T47D (cell line): ENCODE measurements at regions not wholly inside any gene's neighbourhood (a gene's known extent, or its start where the extent isn't known, plus 50 kb on each side); places are given as distances from the start of the nearest gene placed in this dataset.

Experiments
- DNase-seq, 2 experiments: peaks; one replicate each; pipeline versions ENCODE4 v3.0.0 to v3.0.0-alpha.2; 2011 to 2012; ENCODE audit warnings: low read depth in 1 of 2, low spot score in 1 of 2
- JUND ChIP-seq: IDR thresholded peaks from 2 replicates; pipeline ENCODE4 v1.6.1; 2012; ENCODE audit warnings: low read depth
- in situ Hi-C: cut with HindIII; loops from 2 replicates; pipeline ENCODE4 v1.10.0; 2016; ENCODE audit warnings: low sequenced_read_pairs, low pct_unique_long_range_greater_than_20kb

DNA sequence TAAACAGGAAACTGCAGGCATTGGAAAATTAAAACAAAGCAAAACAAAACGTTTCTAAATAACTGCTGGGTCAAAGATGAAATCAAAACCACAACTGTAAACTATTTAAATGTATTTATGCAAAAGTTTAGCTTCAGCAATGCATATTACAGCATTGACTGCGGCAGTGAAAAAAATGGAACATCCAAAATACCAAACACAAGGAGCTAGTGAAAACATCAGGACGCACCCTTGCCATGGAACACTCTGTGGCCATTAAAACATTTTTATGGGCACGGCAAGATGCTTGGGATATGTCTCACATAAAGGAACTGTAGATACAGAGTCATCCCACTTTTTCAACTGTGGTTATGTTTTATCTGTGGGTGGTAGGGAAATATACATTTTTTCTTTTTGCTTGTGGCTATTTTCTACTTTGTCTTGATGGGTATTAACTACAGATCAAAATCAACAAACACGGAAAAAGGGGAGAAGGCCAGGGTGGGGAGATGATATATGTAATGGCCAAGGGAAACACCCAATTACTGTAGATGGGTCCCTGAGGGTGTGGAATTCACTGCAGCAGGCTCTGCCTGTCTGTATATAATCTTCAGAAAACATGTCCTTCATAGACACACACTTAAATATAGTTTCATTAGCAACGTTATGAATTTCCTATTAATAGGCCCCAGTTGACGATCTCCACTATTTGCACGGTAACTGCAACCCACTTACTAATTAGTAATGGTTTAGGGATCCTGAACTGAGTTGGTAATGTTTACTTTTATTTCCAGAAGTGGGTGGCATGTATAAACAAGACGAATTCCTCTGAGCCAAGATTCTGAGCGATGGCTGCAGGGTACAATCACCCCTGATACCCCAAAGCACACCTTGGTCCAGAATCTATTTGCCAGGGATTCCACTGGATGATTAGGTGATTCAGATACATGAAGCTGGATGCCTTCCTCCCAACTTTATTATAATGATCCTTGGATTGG lies 110.5 kb downstream of the ACKR3 start:
- TF ChIP-seq JUND = no peak
- in situ Hi-C loops = no loop called here

DNA sequence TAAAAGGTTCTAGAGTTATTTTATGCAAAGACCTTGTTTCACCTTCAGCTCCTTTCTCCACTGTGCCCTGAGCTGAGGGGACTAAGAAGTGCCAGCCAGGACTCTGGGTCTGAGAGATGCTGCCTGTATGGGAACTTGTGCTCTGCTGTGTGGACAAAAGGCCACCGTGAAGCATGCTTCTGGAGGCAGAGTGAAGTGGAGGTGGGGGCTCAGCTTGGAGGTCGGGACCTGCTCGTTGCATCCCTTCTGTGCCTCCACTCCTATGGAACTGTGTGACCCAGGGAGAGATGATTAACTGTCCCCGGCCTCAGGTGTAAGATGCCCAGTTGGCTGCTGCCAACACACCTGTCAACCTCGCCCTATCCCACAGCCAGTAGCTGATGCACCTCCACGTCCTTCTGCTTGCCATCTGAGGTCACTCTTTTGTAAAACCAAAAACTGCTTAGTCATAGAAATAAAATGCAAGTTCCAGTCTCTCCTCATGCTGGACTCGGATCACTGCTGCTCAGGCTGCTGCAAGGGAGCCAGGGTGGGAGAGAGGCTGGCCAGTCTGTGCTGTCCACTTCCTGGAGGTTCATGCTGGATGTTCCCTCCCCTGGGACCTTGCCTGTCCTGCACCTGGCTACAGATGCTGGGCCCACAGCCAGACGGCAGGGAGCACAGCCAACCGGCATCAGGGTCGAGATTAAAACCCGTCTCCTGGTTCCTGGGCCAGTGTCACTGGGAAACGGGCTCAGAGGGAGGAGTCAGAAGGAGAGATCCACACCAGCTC lies 113.2 kb downstream of the ACKR3 start:
- DNase-seq = no peak
- in situ Hi-C loops = no loop called here
- TF ChIP-seq JUND = no peak

More for the DNA sequence above, 110.5 kb downstream of the ACKR3 start:
- no peak for DNase-seq

DNA sequence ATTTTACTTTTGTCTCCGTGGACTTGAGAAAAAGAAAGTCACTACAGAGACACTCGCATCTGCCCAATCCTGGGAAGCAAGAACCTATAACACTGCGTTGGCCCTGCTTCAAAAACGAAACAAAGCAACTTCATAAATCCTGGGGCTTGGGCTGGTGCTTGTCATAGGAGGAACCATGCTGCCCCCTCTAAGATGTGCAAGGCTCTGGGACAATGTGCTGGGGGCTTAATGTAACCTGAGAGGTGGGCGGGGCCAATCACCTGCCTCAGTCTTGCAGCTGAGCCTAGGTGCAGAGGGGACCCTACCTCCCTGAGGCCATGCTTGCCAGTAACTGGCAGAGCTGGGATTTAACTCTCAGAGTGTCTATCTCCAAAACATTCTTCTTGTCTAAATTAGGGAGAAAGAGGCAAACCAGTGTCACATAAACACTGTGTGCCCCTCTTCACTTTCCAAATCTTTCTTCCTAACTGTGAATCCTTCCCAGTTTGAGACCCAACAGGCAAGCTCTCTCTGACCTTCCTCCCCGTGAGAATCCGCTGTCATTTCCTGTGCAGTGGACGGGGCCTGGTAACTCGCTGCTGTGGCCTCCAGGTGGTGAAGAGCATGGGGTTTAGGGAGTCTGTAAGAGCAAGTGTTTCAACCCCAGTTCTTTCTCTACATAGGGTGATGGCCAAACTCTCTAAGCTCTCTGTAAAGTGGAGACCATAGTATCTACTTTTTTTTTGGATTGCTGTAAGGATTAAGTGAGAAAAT lies 115.1 kb downstream of the ACKR3 start:
- DNase-seq = no peak
- TF ChIP-seq JUND = no peak
- in situ Hi-C loops = no loop called here

DNA sequence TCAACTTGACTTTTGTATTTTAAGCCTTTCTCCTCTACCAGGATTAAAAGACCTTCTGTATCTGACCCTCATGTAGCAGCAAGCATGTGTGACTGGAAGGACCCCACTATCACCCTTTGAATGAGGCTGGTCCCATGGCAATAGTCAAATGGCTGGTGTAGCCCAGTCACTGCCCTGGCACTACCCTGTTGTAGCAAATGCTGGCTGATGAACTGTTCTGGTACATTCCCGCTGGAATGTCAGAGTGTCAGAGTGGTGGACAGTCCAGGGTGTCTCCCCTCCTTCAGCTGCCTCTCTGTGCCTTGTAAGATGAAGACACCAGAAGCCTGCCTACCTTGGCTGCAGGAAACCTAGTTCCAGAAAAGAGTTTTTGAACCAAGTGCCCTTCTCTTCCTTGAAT lies 115.7 kb downstream of the ACKR3 start:
- in situ Hi-C loops = no loop called here
- TF ChIP-seq JUND = no peak
- no peak for DNase-seq

DNA sequence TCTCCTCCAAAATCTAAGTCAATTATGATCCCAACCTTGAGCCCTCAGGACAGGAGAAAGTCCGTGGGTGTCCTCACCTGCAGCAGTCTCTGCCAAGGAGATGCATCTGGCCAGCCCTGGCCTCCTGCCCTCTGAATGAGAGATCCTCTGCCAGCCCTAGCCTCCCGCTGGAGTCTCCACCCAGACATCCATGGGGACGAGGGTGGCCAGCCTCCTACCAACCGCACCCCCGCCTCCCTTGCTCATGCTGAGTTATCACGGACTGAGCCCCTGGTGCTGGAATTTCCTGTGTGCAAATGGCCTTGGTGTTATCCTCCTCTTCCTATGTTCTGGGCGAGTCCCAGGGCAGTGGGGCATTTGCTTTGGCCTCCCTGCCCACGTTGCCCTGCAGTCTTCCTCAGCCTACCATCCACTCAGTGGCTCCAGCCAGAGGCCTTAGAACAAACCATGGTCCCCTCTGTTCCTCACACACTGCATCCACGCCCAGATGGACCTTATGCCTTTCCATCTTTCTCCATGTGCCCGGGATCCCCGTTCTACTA lies 116.4 kb downstream of the ACKR3 start:
- no peak for DNase-seq
- in situ Hi-C loops = no loop called here
- no peak for TF ChIP-seq JUND

DNA sequence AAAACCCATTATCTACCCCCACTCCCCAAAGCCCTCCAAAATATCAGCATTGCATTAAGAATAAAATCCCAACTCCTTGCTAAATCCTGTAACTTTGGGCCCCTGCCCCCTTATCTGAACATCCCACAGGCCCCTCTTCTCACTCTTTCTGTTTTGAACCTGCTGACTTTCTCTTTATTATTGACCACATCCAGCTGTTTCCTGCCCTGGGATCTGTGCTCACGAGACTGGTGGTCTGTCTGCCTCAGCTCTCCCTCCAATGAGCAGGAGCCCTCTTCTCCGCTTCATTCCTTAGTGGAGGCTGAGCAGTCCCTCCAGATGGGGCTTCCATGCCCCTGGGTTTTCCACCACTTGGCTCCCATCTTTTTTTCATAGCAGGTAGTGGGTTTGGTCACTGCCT lies 116.9 kb downstream of the ACKR3 start:
- DNase-seq = no peak
- no peak for TF ChIP-seq JUND
- in situ Hi-C loops = no loop called here

DNA sequence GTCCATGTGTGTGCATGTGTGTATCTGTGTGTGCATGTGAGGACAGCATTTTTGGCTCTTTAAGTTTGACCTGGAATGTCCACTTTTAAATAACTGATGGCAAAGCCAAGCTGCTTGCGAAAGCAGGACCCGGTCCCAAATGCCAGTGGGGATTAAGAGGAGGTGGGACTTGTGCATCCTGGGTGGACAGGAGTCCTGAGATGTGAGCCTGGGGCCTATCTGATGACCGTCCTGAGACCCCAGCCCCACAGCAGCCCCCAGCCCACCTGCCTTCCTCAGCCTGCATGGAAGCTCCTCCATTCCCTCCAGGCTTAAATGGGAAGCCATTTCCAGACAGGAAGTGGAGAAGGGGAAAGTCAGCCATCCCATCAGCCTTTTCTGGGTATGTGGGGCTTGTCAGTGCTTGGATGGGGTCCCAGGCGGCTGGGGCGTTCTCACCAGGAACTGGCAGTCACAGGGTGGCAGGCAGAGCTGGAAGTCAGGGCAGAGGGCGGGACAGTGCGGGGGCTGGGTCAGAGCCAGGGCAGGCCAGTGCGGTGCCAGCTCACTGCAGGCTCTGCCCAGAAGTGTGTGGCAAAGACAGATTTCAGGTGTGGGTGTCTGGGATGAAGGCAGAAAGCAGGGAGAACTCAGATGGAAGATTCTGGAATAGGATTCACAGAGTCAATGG lies 117.8 kb downstream of the ACKR3 start:
- in situ Hi-C loops = no loop called here
- no peak for DNase-seq
- no peak for TF ChIP-seq JUND

DNA sequence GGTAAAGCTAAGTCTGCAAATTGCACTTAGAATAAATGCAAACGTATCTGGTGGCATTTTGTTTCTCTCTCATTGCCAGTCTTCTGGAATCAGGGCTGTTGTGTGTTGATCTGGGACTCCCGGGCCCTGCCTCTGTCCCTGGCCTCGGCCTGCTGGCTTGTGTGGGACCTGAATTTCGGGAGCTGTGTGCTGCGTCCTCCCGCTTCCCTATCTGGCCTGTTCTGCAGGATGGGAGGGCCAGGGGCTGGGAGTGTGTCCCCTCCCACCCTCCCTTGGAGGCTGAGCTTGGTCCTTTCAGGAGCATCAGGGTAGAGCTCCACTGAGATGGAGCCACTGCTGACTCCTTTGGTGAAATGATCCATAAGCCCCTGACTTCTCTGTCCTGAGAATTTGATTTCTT lies 118.5 kb downstream of the ACKR3 start:
- no peak for TF ChIP-seq JUND
- in situ Hi-C loops = no loop called here
- no peak for DNase-seq

DNA sequence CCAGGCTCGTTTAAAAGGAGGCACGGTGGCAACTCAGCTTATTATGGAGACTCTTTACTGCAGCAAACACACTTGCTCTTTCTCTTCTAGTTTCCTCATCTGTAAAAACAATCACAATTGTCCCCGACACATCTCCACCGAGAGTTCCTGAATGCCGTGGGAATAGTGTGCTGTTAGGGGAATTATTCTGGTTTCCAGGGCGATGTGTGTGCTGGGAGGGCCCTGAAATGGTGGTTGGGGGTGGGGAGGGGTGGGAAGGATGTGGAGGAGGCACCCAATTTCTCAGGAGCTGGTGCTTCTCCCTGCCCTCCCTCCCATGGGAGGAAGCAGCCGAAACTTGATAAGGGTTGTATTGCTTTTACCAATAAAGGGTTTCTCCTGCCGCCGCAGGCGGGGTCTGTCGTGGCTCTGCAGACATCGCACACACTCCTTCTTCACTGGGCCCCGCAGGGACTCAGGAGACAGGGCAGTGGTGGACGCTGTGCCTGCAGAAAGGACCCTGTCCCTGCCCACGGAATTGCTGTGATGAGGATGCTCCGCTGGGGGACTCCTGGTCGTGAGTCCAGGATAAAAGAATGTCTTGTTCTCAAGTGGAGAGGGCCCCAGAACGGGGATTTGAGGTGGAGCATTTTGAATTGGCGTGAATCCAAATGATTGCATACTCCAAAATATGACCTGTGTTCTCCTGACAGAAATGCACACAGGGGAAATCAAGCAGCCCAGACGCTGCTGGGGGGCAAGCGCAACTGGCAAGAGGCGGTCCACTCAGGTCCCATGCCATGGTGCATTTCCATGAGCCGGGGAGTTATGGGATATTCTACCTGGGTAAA lies 119.2 kb downstream of the ACKR3 start:
- no peak for DNase-seq
- TF ChIP-seq JUND = no peak
- in situ Hi-C loops = no loop called here

DNA sequence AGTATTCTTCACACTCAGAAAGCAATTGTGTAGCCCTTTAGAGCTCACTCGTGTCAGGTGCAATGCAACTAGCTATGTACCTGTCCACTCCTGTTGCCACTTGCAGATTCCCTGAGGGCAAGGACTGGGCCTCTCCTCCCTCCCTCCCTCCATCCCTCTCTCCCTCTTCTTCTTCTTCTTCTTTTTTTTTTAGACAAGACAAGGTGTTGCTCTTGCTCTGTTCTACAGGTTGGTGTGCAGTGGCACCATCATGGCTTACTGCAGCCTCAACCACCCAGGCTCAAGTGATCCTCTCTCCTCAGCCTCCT lies 119.7 kb downstream of the ACKR3 start:
- no peak for TF ChIP-seq JUND
- DNase-seq = no peak
- in situ Hi-C loops = no loop called here

DNA sequence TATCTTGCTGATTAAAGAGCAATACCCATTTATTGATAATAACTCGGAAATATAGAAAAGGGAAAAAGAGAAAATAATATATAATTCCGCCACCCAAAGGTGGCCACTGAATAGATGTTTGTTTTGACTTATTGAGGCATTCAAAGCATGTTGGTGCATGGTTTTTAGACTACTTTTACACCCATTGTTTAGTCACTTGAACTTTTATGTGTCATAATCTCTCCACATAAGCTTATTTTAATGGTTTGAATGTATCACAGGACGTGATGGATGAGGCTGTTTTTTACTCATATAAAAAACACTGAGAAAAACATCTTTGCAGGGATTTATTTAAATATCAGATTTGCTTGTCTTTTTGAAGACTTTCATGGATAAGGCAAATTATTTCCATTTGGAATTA lies 120.4 kb downstream of the ACKR3 start:
- in situ Hi-C loops = no loop called here
- no peak for TF ChIP-seq JUND
- no peak for DNase-seq
